IMR-90 (cell line): ENCODE measurements at regions not wholly inside any gene's neighbourhood (a gene's known extent, or its start where the extent isn't known, plus 50 kb on each side); places are given as distances from the start of the nearest gene placed in this dataset.

Source experiments
- ATAC-seq: fragments of 200-7000 bp; cut with Tn5 transposase; 2 replicates; pipeline ENCODE4 v1.9.1; 2020; ENCODE audit warnings: low read depth, mild to moderate bottlenecking, moderate library complexity
- BruUV-seq: library from RNA; stranded (reverse); fragments of 400-500 nt; replicated peaks from 2 replicates; lab custom pipeline; 2021; lab: Mats Ljungman, UMichigan
- CTCF ChIA-PET: fragments of 300-600 bp; formaldehyde crosslinking; extraction: SDS; loops from one replicate; lab custom pipeline; 2021; ENCODE audit warnings: antibody characterized with exemption; lab: Yijun Ruan, JAX
- POLR2A ChIA-PET: fragments of 300-600 bp; sonication (Branson Sonifier 250); formaldehyde crosslinking; loops from one replicate; lab custom pipeline; 2022; ENCODE audit warnings: antibody characterized with exemption; ENCODE audit not compliant: unreplicated experiment; lab: Charles Lee
- DNase-seq: peaks from one replicate; pipeline ENCODE4 v3.0.0; 2013
- H2AFZ ChIP-seq: replicated peaks from 2 replicates; pipeline ENCODE3; 2013; ENCODE audit warnings: low read length, mild to moderate bottlenecking; ENCODE audit not compliant: poor library complexity
- H2AK5ac ChIP-seq: 2 replicates; pipeline ENCODE4 v1.6.1; 2013; ENCODE audit warnings: low read depth, low read length, inconsistent platforms
- H2AK9ac ChIP-seq: replicated peaks from 2 replicates; pipeline ENCODE3; 2013; ENCODE audit warnings: mild to moderate bottlenecking, low read depth, low read length, moderate library complexity; ENCODE audit not compliant: poor library complexity
- H2BK120ac ChIP-seq: 2 replicates; pipeline ENCODE4 v1.6.1; 2013; ENCODE audit warnings: low read depth, low read length, inconsistent platforms
- H2BK15ac ChIP-seq: 3 replicates; pipeline ENCODE4 v1.6.1; 2013; ENCODE audit warnings: low read depth, low read length, inconsistent platforms
- H2BK20ac ChIP-seq: 2 replicates; pipeline ENCODE4 v1.6.1; 2013; ENCODE audit warnings: low read depth, mild to moderate bottlenecking, inconsistent platforms, low read length, moderate library complexity
- H2BK5ac ChIP-seq: 2 replicates; pipeline ENCODE4 v1.6.1; 2013; ENCODE audit warnings: mild to moderate bottlenecking, low read depth, low read length, inconsistent platforms; ENCODE audit not compliant: poor library complexity, severe bottlenecking
- H3K14ac ChIP-seq: replicated peaks from 2 replicates; pipeline ENCODE4 v1.6.1; 2013; ENCODE audit warnings: low read depth, low read length, inconsistent platforms
- H3K18ac ChIP-seq: 2 replicates; pipeline ENCODE4 v1.6.1; 2013; ENCODE audit warnings: low read depth, low read length, control low read depth
- H3K23ac ChIP-seq: 2 replicates; pipeline ENCODE4 v1.6.1; 2013; ENCODE audit warnings: low read depth, low read length, inconsistent platforms
- H3K27ac ChIP-seq: 2 replicates; pipeline ENCODE4 v1.5.1; 2013; ENCODE audit warnings: mild to moderate bottlenecking, control low read depth, low read length; ENCODE audit not compliant: insufficient read depth
- H3K27me3 ChIP-seq: 2 replicates; pipeline ENCODE4 v1.6.1; 2013; ENCODE audit warnings: low read length; ENCODE audit not compliant: control insufficient read depth, insufficient read depth
- H3K36me3 ChIP-seq: 2 replicates; pipeline ENCODE4 v1.6.1; 2013; ENCODE audit warnings: low read length, mixed read lengths; ENCODE audit not compliant: control insufficient read depth, insufficient read depth
- H3K4ac ChIP-seq: 2 replicates; pipeline ENCODE4 v1.6.1; 2013; ENCODE audit warnings: low read depth, low read length, inconsistent platforms
- H3K4me1 ChIP-seq: 2 replicates; pipeline ENCODE4 v1.6.1; 2013; ENCODE audit warnings: low read length, mixed read lengths; ENCODE audit not compliant: control insufficient read depth, insufficient read depth
- H3K4me2 ChIP-seq: 2 replicates; pipeline ENCODE4 v1.6.1; 2013; ENCODE audit warnings: low read depth, mild to moderate bottlenecking, control low read depth, low read length, moderate library complexity
- H3K4me3 ChIP-seq: 2 replicates; pipeline ENCODE4 v1.5.1; 2013; ENCODE audit warnings: low read depth, mild to moderate bottlenecking, control low read depth, low read length, moderate library complexity; ENCODE audit not compliant: insufficient read depth
- H3K56ac ChIP-seq: 2 replicates; pipeline ENCODE4 v1.6.1; 2013; ENCODE audit warnings: low read length, inconsistent platforms; ENCODE audit not compliant: insufficient read depth; ENCODE audit errors: extremely low read depth
- H3K79me1 ChIP-seq, 2 experiments: 2 replicates each; pipeline ENCODE4 v1.6.1; 2013; ENCODE audit warnings: low read length in 2 of 2, inconsistent platforms in 1 of 2, low read depth in 1 of 2
- H3K9ac ChIP-seq: 2 replicates; pipeline ENCODE4 v1.6.1; 2013; ENCODE audit warnings: low read depth, low read length, control low read depth
- H3K9me1 ChIP-seq: 2 replicates; pipeline ENCODE4 v1.6.1; 2013; ENCODE audit warnings: low read length, inconsistent platforms; ENCODE audit not compliant: insufficient read depth
- H3K9me3 ChIP-seq: 2 replicates; pipeline ENCODE4 v1.6.1; 2013; ENCODE audit warnings: low read length; ENCODE audit not compliant: control insufficient read depth, insufficient read depth
- H4K20me1 ChIP-seq: 2 replicates; pipeline ENCODE4 v1.6.1; 2013; ENCODE audit warnings: low read length, inconsistent platforms; ENCODE audit not compliant: insufficient read depth
- H4K5ac ChIP-seq: 2 replicates; pipeline ENCODE4 v1.6.1; 2013; ENCODE audit warnings: mild to moderate bottlenecking, low read depth, low read length, control low read depth
- H4K8ac ChIP-seq, 2 experiments: 2 replicates each; pipeline ENCODE4 v1.6.1; 2013; ENCODE audit warnings: low read depth in 2 of 2, low read length in 2 of 2, control low read depth in 1 of 2, inconsistent platforms in 1 of 2
- H4K91ac ChIP-seq: 2 replicates; pipeline ENCODE4 v1.6.1; 2013; ENCODE audit warnings: low read depth, low read length, inconsistent platforms; ENCODE audit not compliant: insufficient read depth
- CEBPB ChIP-seq: IDR thresholded peaks from 2 replicates; pipeline ENCODE4 v1.6.1; 2012; ENCODE audit warnings: low read depth, low read length, improper control_type of control experiment
- MXI1 ChIP-seq: IDR thresholded peaks from 2 replicates; pipeline ENCODE4 v1.6.1; 2012; ENCODE audit warnings: low read depth, mild to moderate bottlenecking, low read length, moderate library complexity, borderline replicate concordance
- WGBS, 2 experiments: methylation state at CpG; one replicate each; pipeline versions ENCODE4 v1.1.5 to v1.1.7; 2013; ENCODE audit warnings: missing lambda C conversion rate in 2 of 2; ENCODE audit not compliant: insufficient read length in 1 of 2; ENCODE audit errors: extremely low coverage in 2 of 2; 5-methylcytosine and 5-hydroxymethylcytosine counted together
- dilution Hi-C: fragments of 300-500 bp; cut with HindIII; formaldehyde crosslinking; loops from one replicate; pipeline ENCODE4 v1.14.3; 2018; ENCODE audit warnings: low sequenced_read_pairs; ENCODE audit not compliant: unreplicated experiment
- in situ Hi-C: fragments of 300-500 bp; cut with MboI; formaldehyde crosslinking; loops from 3 replicates; pipeline ENCODE4 v1.14.3; 2019; ENCODE audit warnings: low sequenced_read_pairs, inconsistent platforms, mixed read lengths
- intact Hi-C: fragments of 100-400 bp; cut with micrococcal nuclease; formaldehyde crosslinking; loops from 2 replicates; pipeline ENCODE4 v1.10.0; 2022

GRCh38 chr3:159128628-159129027 lies 326.8 kb downstream of the MFSD1 start:
- intact Hi-C loops (no loop called here), in situ Hi-C loops (no loop called here), dilution Hi-C loops (no loop called here)
- H3K56ac ChIP-seq = no peak overlapping the region
- H3K9me1 ChIP-seq = no peaks in the 10 kb centered on the region
- no peak overlapping the region for H2BK20ac ChIP-seq
- H2BK120ac ChIP-seq = no peak overlapping the region
- H2AFZ ChIP-seq = no peak overlapping the region
- H3K79me1 ChIP-seq = no peaks in the 10 kb centered on the region
- no peaks in the 10 kb centered on the region for H3K9me3 ChIP-seq
- no peaks in the 10 kb centered on the region for H3K36me3 ChIP-seq
- no peak overlapping the region for H4K91ac ChIP-seq
- H3K4ac ChIP-seq = no peak overlapping the region
- POLR2A ChIA-PET = no interaction called here
- H3K4me1 ChIP-seq = no peaks in the 10 kb centered on the region
- H3K27ac ChIP-seq = no peak overlapping the region
- ATAC-seq = no peak
- H4K20me1 ChIP-seq = no peaks in the 10 kb centered on the region
- WGBS, 2 experiments = 38 to 100% methylated on average over 1 of the region's 3 CpGs
- no peak overlapping the region for H4K8ac ChIP-seq
- H3K27me3 ChIP-seq = no peaks in the 10 kb centered on the region; the same call in 1 of the 2 replicates
- DNase-seq = no peak
- no peak overlapping the region for H2AK9ac ChIP-seq
- H3K9ac ChIP-seq = no peak overlapping the region
- no peak overlapping the region for H2BK5ac ChIP-seq
- H3K4me3 ChIP-seq = no peak overlapping the region
- no peak overlapping the region for H3K18ac ChIP-seq
- H2AK5ac ChIP-seq = no peak overlapping the region
- CTCF ChIA-PET = no interaction called here
- no peak overlapping the region for H4K5ac ChIP-seq
- TF ChIP-seq MXI1 (no peak), CEBPB (peak; percentile 65)
- H2BK15ac ChIP-seq = no peak overlapping the region
- H3K14ac ChIP-seq = no peak overlapping the region
- BruUV-seq = no TSS peak
- H3K4me2 ChIP-seq = no peak overlapping the region
- no peak overlapping the region for H3K23ac ChIP-seq
